ENCODE measurements at regions not wholly inside any gene's neighbourhood (a gene's known extent, or its start where the extent isn't known, plus 50 kb on each side); places are given as distances from the start of the nearest gene placed in this dataset.
A peak's percentile ranks its signal among the peaks of the same experiment; 100 is the strongest.

GRCh38 chr5:56569076-56569475 is 246.3 kb upstream of the MAP3K1 start:
- DNase-seq (ENCODE audit: low spot score) = no peak
- TF ChIP-seq CTCF (IDR thresholded peaks at IDR 0.05; ENCODE audit: extremely low read depth, missing control alignments) = no peak

GRCh38 chr5:56567278-56567677 is 248.1 kb upstream of the MAP3K1 start:
- DNase-seq (ENCODE audit: low spot score) = no peak
- TF ChIP-seq CTCF (IDR thresholded peaks at IDR 0.05; ENCODE audit: extremely low read depth, missing control alignments) = no peak

DNA sequence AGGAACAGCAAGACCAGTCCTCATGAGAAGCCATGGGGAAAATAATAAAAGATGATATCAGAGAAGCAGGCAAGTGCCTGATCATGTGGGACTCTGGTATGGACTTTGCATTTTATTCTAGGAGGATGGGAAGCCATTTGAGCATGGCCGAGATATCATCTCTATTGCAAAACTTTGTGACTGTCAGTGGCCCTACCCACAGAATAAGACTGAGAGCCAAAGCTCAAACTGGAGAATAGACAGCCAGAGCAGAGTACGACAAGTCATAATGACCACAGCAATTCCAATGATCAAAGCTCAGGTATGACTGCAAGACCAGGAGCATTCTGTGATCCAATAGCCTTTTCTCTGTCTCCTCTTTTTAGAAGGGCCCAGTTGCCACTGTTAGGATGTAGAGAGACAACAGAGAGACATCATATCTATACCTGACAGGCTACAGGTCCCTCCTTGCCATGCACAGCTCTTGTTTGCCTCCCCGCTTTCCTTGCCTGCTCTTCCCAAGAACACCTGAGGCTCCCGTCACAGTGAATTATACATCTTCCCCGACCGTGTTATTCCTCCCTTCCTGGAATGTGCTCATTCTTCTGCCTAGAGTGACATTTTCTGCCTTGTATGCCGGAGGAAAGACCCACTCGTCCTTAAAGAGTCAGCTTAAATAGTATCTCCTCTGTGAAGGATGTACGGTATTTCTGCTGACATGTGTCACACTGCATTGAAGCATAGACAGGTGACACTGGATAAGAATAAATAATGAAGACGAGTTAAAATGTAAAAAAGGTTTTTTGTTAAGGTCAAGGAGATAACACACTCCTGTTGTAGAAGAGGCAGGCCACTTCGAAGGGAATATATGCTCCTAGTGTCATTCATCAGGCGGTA is 248.7 kb upstream of the MAP3K1 start:
- DNase-seq (ENCODE audit: low spot score) = no peak
- TF ChIP-seq CTCF (IDR thresholded peaks at IDR 0.05; ENCODE audit: extremely low read depth, missing control alignments) = no peak

DNA sequence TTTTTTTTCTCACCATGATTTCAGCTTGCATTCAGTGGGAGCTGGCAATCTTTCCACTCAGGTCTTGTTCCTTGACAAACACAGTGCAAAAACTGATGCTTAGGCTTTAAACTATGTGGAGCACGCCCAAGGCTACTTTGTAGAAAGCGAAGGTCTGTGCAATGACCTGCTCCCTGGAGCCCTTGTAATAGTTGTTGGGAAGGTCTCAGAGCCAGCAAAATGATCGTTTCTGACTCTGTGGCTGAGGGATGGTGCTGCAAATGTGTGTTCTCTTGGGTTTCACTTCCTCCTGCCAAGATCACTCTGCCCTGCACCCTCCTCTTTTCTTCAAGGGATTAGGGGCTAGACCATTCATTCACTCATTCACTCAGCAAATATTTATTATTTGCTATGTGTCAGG is 249.7 kb upstream of the MAP3K1 start:
- peak; percentile 27 for DNase-seq (ENCODE audit: low spot score)

GRCh38 chr5:56565283-56565615 is 250.1 kb upstream of the MAP3K1 start:
- no peak for DNase-seq (ENCODE audit: low spot score)
- TF ChIP-seq CTCF (IDR thresholded peaks at IDR 0.05; ENCODE audit: extremely low read depth, missing control alignments) = no peak

More for the DNA sequence above, 249.7 kb upstream of the MAP3K1 start:
- no peak for TF ChIP-seq CTCF (IDR thresholded peaks at IDR 0.05; ENCODE audit: extremely low read depth, missing control alignments)

DNA sequence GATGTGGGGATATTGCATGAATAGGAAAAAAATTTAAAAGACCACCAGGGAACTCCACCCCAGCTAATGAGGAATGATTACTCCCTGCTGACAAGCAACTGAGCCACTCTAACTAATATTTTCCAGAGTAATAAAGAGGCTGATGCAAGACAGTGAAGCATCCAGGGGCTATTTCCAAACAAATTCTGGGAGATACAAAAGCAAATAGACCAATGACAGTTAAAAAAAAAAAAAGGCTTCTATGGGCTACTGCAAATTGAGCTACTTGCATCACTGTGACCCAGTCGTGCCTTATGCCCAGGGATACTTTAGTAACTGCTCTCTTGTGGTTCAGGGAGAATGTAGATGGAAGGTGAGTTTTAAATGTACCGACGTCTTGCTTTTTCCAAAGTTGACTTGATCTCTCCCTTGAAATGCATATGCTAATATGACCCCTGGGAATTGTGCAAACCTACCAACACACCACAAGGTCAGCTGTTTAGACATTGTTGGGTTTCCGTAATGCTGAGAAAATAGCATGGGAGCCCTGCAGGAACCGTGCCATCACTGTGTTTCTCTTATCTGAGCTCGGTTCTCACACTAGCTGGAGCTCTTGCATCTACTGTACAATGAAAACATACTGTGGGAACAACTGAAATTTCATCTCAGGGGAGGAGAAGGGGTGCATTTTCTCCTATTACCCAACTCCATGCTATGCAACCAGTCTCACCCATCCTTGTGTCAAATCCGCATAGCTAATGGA is 250.6 kb upstream of the MAP3K1 start:
- DNase-seq (ENCODE audit: low spot score) = no peak
- TF ChIP-seq CTCF (IDR thresholded peaks at IDR 0.05; ENCODE audit: extremely low read depth, missing control alignments) = no peak

DNA sequence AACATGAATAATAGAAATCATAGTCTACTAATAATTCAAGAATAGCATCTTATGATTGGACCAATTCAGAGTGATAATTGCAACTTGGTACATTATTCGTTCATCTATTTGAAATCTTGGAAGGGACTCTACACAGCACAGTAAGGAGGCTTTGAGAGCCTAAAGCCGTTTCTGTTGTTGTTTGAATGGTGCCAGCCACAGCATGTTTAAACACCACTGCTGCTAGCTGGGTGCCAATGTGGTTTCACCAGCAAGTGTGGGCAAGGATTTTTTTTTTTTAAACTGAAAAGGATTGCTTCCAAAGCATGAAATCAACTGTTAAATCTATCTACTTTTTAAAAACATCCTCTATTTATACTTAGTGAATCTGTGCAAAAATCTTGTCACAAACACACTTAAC is 253.9 kb upstream of the MAP3K1 start:
- no peak for DNase-seq (ENCODE audit: low spot score)
- no peak for TF ChIP-seq CTCF (IDR thresholded peaks at IDR 0.05; ENCODE audit: extremely low read depth, missing control alignments)

Measured in GM20000 (cell line).